ENCODE measurements at regions not wholly inside any gene's neighbourhood (a gene's known extent, or its start where the extent isn't known, plus 50 kb on each side); places are given as distances from the start of the nearest gene placed in this dataset. TPM values are rescaled to one million over a fixed set of nuclear protein-coding genes. Genes with fewer than 3 reads are reported as not detected.

DNA sequence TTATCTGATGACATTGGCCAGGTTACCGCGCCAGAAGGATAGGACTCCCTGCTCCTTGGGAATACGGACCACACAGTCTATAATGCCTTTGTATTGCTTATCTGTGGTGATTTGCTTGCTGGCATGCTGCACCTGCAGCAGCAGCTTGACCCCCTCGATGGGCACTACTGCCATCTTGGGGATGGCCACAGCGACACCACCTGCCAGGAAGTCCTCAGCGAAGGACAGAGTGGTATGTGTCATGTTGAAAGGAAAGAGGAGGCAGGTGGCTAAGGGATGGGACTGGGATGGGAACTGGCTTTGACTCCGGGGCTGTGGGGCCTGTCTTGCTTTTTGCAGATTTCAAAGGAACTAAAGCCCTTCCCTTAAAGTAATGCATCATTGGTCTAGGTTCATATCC lies 50.3 kb upstream of the ACO1 start:
- H3K36me3 ChIP-seq (replicated peaks in 1 of 2; ENCODE audit: control insufficient read depth in 1 of 2, insufficient read depth in 2 of 2, low read length in 2 of 2), result no peaks in the 10 kb centered on the region
- ATAC-seq, result peak; percentile 59
- DNase-seq (ENCODE audit: low spot score), result no peak
- in situ Hi-C loops (cut with HindIII; ENCODE audit: extremely low pct_ligation_motif_present, low pct_unique_long_range_greater_than_20kb) (no loop called here), intact Hi-C loops (cut with micrococcal nuclease; ENCODE audit: unreplicated experiment) (no loop called here)
- no peaks in the 10 kb centered on the region for H4K20me1 ChIP-seq (ENCODE audit: insufficient read depth, low read length)
- ChIA-PET POLR2A (no interaction called here), CTCF (ENCODE audit: low intra/inter-chr PET ratio, low total read pairs) (no interaction called here)
- no TSS peak for BruUV-seq (replicated peaks)
- no peak overlapping the region for H2AFZ ChIP-seq (ENCODE audit: low read length)
- 63% methylated on average over 7 of the region's 7 CpGs for WGBS (ENCODE audit: low lambda C conversion rate)
- H3K9ac ChIP-seq (ENCODE audit: insufficient read depth, low read depth, low read length), result no peak overlapping the region
- H3K27ac ChIP-seq (ENCODE audit: extremely low read length, insufficient read depth, low read length), result no peak overlapping the region
- no peak overlapping the region for H3K4me3 ChIP-seq (replicated peaks in 1 of 3; ENCODE audit: insufficient read depth in 1 of 3, low read depth in 2 of 3, low read length in 3 of 3)
- no peak for FAIRE-seq
- H3K27me3 ChIP-seq (ENCODE audit: control insufficient read depth in 1 of 2, insufficient read depth in 2 of 2, low read length in 2 of 2), result no peaks in the 10 kb centered on the region
- no peaks in the 10 kb centered on the region for H3K79me2 ChIP-seq (ENCODE audit: insufficient read depth, low read length)
- peaks cover 14% of the 10 kb centered on the region for H3K4me1 ChIP-seq (ENCODE audit: insufficient read depth, low read length)
- no peaks in the 10 kb centered on the region for H3K9me3 ChIP-seq (ENCODE audit: low read length)
- H3K4me2 ChIP-seq (ENCODE audit: low read depth, low read length), result no peak overlapping the region
- no peak for TF ChIP-seq ETV6 (CRISPR knock-in tag; conservative IDR thresholded peaks at IDR 0.05)
- no peak for TF ChIP-seq GABPB1 (CRISPR knock-in tag; IDR thresholded peaks at IDR 0.05)
- TF ChIP-seq STAG1 (CRISPR knock-in tag; IDR thresholded peaks at IDR 0.05), result 0 out of 2 replicates have a peak, but pooled peaks have one; percentile 25
- TF ChIP-seq ZBTB1 (CRISPR knock-in tag; IDR thresholded peaks at IDR 0.05; ENCODE audit: borderline replicate concordance), result no peak
- TF ChIP-seq MEIS2 (CRISPR knock-in tag; IDR thresholded peaks at IDR 0.05), result no peak
- TF ChIP-seq, protein P1, sequence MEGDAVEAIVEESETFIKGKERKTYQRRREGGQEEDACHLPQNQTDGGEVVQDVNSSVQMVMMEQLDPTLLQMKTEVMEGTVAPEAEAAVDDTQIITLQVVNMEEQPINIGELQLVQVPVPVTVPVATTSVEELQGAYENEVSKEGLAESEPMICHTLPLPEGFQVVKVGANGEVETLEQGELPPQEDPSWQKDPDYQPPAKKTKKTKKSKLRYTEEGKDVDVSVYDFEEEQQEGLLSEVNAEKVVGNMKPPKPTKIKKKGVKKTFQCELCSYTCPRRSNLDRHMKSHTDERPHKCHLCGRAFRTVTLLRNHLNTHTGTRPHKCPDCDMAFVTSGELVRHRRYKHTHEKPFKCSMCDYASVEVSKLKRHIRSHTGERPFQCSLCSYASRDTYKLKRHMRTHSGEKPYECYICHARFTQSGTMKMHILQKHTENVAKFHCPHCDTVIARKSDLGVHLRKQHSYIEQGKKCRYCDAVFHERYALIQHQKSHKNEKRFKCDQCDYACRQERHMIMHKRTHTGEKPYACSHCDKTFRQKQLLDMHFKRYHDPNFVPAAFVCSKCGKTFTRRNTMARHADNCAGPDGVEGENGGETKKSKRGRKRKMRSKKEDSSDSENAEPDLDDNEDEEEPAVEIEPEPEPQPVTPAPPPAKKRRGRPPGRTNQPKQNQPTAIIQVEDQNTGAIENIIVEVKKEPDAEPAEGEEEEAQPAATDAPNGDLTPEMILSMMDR (CRISPR knock-in tag; IDR thresholded peaks at IDR 0.05), result peak; percentile 40
- TF ChIP-seq SYNCRIP (IDR thresholded peaks at IDR 0.05; ENCODE audit: insufficient read depth, low read depth, low read length), result no peak
- TF ChIP-seq SOX13 (IDR thresholded peaks at IDR 0.05), result no peak
- no peak for TF ChIP-seq SOX13 (CRISPR knock-in tag; conservative IDR thresholded peaks at IDR 0.05 in 1 of 2, IDR thresholded peaks at IDR 0.05 in 1 of 2)
- no peak for TF ChIP-seq ZNF350 (CRISPR knock-in tag; IDR thresholded peaks at IDR 0.05; ENCODE audit: borderline replicate concordance, low read depth)
- no peak for TF ChIP-seq RAD51 (IDR thresholded peaks at IDR 0.05; ENCODE audit: borderline replicate concordance)

MicroRNAs in the stretch of these regions (microRNA counts, 767-probe panel; counts per million panel counts)
- microRNA hsa-miR-873-5p, result not detected
- not detected for microRNA hsa-miR-876-3p
- not detected for microRNA hsa-miR-876-5p

Small RNAs in the stretch of these regions (microRNA-seq; reads per million reads assigned to microRNA genes)
- not detected for gene MIR873
- gene MIR876, result not detected

Small RNAs in the stretch of these regions (small RNA-seq; reads per million reads assigned to genes)
- 0 reads per million in 3 experiments for gene MIR873 (ENCODE audit: insufficient read depth in 2 of 3, insufficient read length in 3 of 3, low read depth in 2 of 3, low replicate concordance in 1 of 3)
- gene MIR876 (ENCODE audit: insufficient read depth in 2 of 3, insufficient read length in 3 of 3, low read depth in 2 of 3, low replicate concordance in 1 of 3), result 0 reads per million in 3 experiments
- 0 reads per million in 3 experiments for gene RNA5SP281 (ENCODE audit: insufficient read depth in 2 of 3, insufficient read length in 3 of 3, low read depth in 2 of 3, low replicate concordance in 1 of 3)
